ENCODE measurements at regions not wholly inside any gene's neighbourhood (a gene's known extent, or its start where the extent isn't known, plus 50 kb on each side); places are given as distances from the start of the nearest gene placed in this dataset.

GRCh38 chr19:56956503-56957226 is 116.1 kb upstream of the PEG3 start:
- no peak for DNase-seq (ENCODE audit: low spot score in 2 of 2)
- Histone ChIP-seq H3K4me3 (no peak overlapping the region), H3K36me3 (no peaks in the 10 kb centered on the region), H3K27me3 (no peaks in the 10 kb centered on the region), H3K9me3 (peaks cover 0 to 3% of the 10 kb centered on the region in 2 donors), H3K4me1 (no peaks in the 10 kb centered on the region), H3K27ac (no peak overlapping the region)
- intact Hi-C loops (cut with DNase I) = no loop called here
- TF ChIP-seq CTCF (IDR thresholded peaks at IDR 0.05) = no peak

- no peak overlapping the region for H3K27ac ChIP-seq
- no peak for DNase-seq (ENCODE audit: low spot score in 2 of 2)
- no peak overlapping the region for H3K4me3 ChIP-seq
- no peaks in the 10 kb centered on the region for H3K4me1 ChIP-seq
- TF ChIP-seq CTCF (IDR thresholded peaks at IDR 0.05) = no peak
- no peaks in the 10 kb centered on the region for H3K9me3 ChIP-seq
- intact Hi-C loops (cut with DNase I) = no loop called here
- no peaks in the 10 kb centered on the region for H3K36me3 ChIP-seq
- no peaks in the 10 kb centered on the region for H3K27me3 ChIP-seq
These were observed 118.7 kb upstream of the PEG3 start for GRCh38 chr19:56959205-56959604.

GRCh38 chr19:56960959-56961543 is 120.5 kb upstream of the PEG3 start:
- H3K9me3 ChIP-seq = no peaks in the 10 kb centered on the region
- intact Hi-C loops (cut with DNase I) = no loop called here
- no peaks in the 10 kb centered on the region for H3K36me3 ChIP-seq
- H3K27ac ChIP-seq = no peak overlapping the region
- H3K4me3 ChIP-seq = no peak overlapping the region
- H3K4me1 ChIP-seq = no peaks in the 10 kb centered on the region
- no peak for DNase-seq (ENCODE audit: low spot score in 2 of 2)
- no peak for TF ChIP-seq CTCF (IDR thresholded peaks at IDR 0.05)
- H3K27me3 ChIP-seq = no peaks in the 10 kb centered on the region

GRCh38 chr19:56964410-56964920 is 123.9 kb upstream of the PEG3 start:
- intact Hi-C loops (cut with DNase I) = no loop called here

GRCh38 chr19:56966225-56966696 is 125.7 kb upstream of the PEG3 start:
- no peaks in the 10 kb centered on the region for H3K9me3 ChIP-seq
- intact Hi-C loops (cut with DNase I) = no loop called here
- no peak for TF ChIP-seq CTCF (IDR thresholded peaks at IDR 0.05)
- H3K27ac ChIP-seq = no peak overlapping the region
- H3K27me3 ChIP-seq = no peaks in the 10 kb centered on the region
- no peak for DNase-seq (ENCODE audit: low spot score in 2 of 2)
- H3K4me1 ChIP-seq = no peaks in the 10 kb centered on the region
- H3K4me3 ChIP-seq = no peak overlapping the region
- no peaks in the 10 kb centered on the region for H3K36me3 ChIP-seq

More at GRCh38 chr19:56964410-56964920, 123.9 kb upstream of the PEG3 start:
- Histone ChIP-seq H3K36me3 (no peaks in the 10 kb centered on the region), H3K27ac (no peak overlapping the region), H3K9me3 (no peaks in the 10 kb centered on the region), H3K4me3 (no peak overlapping the region), H3K4me1 (no peaks in the 10 kb centered on the region), H3K27me3 (no peaks in the 10 kb centered on the region)
- no peak for TF ChIP-seq CTCF (IDR thresholded peaks at IDR 0.05)
- no peak for DNase-seq (ENCODE audit: low spot score in 2 of 2)
